ENCODE measurements at regions not wholly inside any gene's neighbourhood (a gene's known extent, or its start where the extent isn't known, plus 50 kb on each side); places are given as distances from the start of the nearest gene placed in this dataset.

DNA sequence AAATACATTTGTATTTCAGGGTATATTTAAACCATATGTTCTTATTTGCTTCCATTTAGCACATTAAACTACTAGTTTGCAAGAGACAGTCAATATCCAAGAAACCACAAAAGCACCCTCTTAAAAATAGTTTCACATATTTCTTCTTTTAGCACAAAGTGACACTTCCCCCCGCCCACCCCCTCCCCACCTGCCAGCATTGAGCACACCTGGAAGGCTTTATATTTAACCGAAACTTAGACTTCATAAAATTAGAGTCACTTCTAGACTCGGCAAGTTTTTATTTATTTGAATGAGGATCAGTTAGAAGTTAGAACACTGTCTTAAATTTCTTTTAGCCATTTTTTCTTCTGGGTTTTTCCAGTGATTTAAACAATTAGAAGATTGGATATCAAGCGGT, 355.9 kb upstream of the FIGN start:
- no peak for TF ChIP-seq POLR2A (IDR thresholded peaks at IDR 0.05)
- TF ChIP-seq, protein P1, sequence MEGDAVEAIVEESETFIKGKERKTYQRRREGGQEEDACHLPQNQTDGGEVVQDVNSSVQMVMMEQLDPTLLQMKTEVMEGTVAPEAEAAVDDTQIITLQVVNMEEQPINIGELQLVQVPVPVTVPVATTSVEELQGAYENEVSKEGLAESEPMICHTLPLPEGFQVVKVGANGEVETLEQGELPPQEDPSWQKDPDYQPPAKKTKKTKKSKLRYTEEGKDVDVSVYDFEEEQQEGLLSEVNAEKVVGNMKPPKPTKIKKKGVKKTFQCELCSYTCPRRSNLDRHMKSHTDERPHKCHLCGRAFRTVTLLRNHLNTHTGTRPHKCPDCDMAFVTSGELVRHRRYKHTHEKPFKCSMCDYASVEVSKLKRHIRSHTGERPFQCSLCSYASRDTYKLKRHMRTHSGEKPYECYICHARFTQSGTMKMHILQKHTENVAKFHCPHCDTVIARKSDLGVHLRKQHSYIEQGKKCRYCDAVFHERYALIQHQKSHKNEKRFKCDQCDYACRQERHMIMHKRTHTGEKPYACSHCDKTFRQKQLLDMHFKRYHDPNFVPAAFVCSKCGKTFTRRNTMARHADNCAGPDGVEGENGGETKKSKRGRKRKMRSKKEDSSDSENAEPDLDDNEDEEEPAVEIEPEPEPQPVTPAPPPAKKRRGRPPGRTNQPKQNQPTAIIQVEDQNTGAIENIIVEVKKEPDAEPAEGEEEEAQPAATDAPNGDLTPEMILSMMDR (IDR thresholded peaks at IDR 0.05): no peak

Measured in vagina (tissue), 2 donors.